ENCODE measurements at regions not wholly inside any gene's neighbourhood (a gene's known extent, or its start where the extent isn't known, plus 50 kb on each side); places are given as distances from the start of the nearest gene placed in this dataset.

- no peak for TF ChIP-seq ESRRG (CRISPR knock-in tag; IDR thresholded peaks at IDR 0.05)
- TF ChIP-seq, protein P1, sequence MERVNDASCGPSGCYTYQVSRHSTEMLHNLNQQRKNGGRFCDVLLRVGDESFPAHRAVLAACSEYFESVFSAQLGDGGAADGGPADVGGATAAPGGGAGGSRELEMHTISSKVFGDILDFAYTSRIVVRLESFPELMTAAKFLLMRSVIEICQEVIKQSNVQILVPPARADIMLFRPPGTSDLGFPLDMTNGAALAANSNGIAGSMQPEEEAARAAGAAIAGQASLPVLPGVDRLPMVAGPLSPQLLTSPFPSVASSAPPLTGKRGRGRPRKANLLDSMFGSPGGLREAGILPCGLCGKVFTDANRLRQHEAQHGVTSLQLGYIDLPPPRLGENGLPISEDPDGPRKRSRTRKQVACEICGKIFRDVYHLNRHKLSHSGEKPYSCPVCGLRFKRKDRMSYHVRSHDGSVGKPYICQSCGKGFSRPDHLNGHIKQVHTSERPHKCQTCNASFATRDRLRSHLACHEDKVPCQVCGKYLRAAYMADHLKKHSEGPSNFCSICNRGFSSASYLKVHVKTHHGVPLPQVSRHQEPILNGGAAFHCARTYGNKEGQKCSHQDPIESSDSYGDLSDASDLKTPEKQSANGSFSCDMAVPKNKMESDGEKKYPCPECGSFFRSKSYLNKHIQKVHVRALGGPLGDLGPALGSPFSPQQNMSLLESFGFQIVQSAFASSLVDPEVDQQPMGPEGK (CRISPR knock-in tag; IDR thresholded peaks at IDR 0.05; ENCODE audit: borderline replicate concordance), result no peak
- TF ChIP-seq ZFP30 (CRISPR knock-in tag; IDR thresholded peaks at IDR 0.05), result no peak
- no peak for TF ChIP-seq GLIS3 (CRISPR knock-in tag; IDR thresholded peaks at IDR 0.05)
- no peak for TF ChIP-seq BACH2 (CRISPR knock-in tag; IDR thresholded peaks at IDR 0.05; ENCODE audit: borderline replicate concordance)
- TF ChIP-seq RARB (CRISPR knock-in tag; IDR thresholded peaks at IDR 0.05), result no peak
- TF ChIP-seq ZNF565 (CRISPR knock-in tag; conservative IDR thresholded peaks at IDR 0.05; ENCODE audit: low read depth), result no peak
- no peak for TF ChIP-seq ZNF70 (CRISPR knock-in tag; IDR thresholded peaks at IDR 0.05)
- no peak for TF ChIP-seq TOX (CRISPR knock-in tag; IDR thresholded peaks at IDR 0.05; ENCODE audit: borderline replicate concordance)
- no peak for TF ChIP-seq ZNF8 (CRISPR knock-in tag; IDR thresholded peaks at IDR 0.05)
- TF ChIP-seq ZFP3 (CRISPR knock-in tag; IDR thresholded peaks at IDR 0.05), result no peak
- no peak for TF ChIP-seq PPARA (CRISPR knock-in tag; IDR thresholded peaks at IDR 0.05; ENCODE audit: borderline replicate concordance)
- TF ChIP-seq, protein P2, sequence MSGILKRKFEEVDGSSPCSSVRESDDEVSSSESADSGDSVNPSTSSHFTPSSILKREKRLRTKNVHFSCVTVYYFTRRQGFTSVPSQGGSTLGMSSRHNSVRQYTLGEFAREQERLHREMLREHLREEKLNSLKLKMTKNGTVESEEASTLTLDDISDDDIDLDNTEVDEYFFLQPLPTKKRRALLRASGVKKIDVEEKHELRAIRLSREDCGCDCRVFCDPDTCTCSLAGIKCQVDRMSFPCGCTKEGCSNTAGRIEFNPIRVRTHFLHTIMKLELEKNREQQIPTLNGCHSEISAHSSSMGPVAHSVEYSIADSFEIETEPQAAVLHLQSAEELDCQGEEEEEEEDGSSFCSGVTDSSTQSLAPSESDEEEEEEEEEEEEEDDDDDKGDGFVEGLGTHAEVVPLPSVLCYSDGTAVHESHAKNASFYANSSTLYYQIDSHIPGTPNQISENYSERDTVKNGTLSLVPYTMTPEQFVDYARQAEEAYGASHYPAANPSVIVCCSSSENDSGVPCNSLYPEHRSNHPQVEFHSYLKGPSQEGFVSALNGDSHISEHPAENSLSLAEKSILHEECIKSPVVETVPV (CRISPR knock-in tag; IDR thresholded peaks at IDR 0.05), result no peak
- TF ChIP-seq, protein P3, sequence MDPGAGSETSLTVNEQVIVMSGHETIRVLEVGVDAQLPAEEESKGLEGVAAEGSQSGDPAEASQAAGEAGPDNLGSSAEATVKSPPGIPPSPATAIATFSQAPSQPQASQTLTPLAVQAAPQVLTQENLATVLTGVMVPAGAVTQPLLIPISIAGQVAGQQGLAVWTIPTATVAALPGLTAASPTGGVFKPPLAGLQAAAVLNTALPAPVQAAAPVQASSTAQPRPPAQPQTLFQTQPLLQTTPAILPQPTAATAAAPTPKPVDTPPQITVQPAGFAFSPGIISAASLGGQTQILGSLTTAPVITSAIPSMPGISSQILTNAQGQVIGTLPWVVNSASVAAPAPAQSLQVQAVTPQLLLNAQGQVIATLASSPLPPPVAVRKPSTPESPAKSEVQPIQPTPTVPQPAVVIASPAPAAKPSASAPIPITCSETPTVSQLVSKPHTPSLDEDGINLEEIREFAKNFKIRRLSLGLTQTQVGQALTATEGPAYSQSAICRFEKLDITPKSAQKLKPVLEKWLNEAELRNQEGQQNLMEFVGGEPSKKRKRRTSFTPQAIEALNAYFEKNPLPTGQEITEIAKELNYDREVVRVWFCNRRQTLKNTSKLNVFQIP (CRISPR knock-in tag; IDR thresholded peaks at IDR 0.05; ENCODE audit: borderline replicate concordance, low read depth), result no peak
Measured at GRCh38 chr12:83271201-83271600, 584.5 kb downstream of the TMTC2 start.

Data from SK-N-SH treated with all-trans-retinoic acid at 6 μM for 48 hours (cell line).